ENCODE measurements at regions not wholly inside any gene's neighbourhood (a gene's known extent, or its start where the extent isn't known, plus 50 kb on each side); places are given as distances from the start of the nearest gene placed in this dataset.
A peak's percentile ranks its signal among the peaks of the same experiment; 100 is the strongest.
"Not testable (repeated sequence)": the region's sequence is repeated elsewhere in the genome, so short reads cannot be mapped to it uniquely, and the experiment has no call there.

DNA sequence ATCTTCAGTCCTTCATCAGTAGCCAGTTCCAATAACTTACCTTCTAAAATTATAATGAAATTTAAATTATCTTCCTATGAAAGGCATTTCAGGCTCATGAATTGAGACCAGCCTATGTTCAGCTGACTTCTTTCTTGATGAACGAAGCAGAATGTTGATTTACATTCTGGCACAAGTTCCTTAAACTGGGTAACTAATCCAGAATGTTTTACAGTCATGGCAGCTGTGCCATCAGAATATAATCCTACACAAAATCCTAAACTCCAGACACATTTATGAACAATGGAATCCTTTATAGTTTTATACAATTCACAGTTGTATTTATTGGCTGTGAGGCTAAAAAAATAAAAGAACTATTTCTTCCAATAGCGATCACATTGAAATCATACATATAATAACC, 97.3 kb upstream of the CPM start:
- no peak for DNase-seq

GRCh38 chr12:69036533-69036932, 103.6 kb upstream of the CPM start:
- DNase-seq: no peak

- DNase-seq: no peak
Observed at GRCh38 chr12:69036999-69037398, 104.0 kb upstream of the CPM start.

DNA sequence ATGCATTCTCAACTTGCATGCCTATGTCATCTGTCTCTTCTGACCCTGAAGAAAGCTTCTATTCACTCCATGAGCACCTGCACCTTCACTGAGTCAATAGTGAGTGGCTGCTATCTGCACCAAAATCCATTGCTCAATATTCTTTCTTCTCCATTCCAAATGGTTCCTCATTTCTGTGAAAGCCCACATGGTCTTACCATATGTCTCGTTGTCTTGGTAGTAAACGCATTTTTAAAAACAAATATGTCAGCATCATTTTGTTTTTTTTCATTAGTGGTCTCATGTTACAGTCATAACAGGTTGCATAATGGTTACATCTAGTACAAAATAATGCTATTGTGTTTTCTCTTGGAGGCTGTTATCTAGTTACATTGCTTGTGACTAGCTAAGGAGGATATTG, 106.9 kb upstream of the CPM start:
- DNase-seq: no peak

GRCh38 chr12:69042557-69042956, 109.6 kb upstream of the CPM start:
- no peak for DNase-seq

DNA sequence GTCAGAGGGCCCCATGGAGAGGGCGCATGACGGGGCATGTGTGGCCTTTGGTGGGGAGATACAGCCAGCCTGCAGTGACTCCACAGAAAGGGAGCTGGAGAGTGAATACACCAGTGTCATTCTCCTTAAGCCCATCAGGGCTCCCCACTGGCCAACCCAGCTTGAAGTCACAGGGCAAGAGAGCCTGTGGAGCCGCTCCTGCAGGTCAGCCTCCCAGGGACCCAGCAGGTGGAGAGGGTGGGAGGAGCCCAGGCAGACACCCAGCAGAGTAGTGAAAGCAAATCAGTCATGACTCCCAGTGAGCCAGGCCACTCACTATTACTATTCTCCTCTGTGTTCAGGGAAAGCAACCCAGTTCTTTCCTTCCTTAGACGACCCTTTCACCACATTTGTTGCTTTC, 110.0 kb upstream of the CPM start:
- no peak for DNase-seq

DNA sequence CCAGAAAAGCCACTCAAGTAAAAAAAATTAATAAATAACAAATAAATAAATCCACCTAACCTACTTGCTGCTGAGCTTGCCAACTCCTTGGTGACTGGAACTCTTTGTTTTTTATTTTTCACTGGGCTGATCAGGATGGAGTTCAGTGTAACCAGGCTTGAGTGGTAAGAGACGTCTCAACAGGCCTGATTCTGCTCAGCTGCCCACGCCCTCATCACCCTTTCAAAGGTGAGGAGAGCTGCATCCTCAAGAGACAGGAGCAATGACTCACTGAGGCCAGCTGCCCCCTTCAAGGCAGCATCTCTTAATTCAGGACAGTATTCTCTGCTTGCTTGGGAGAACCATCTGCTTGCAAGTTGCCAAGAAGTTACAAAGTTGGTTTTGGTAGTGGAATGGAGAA, 111.9 kb upstream of the CPM start:
- DNase-seq: no peak

DNA sequence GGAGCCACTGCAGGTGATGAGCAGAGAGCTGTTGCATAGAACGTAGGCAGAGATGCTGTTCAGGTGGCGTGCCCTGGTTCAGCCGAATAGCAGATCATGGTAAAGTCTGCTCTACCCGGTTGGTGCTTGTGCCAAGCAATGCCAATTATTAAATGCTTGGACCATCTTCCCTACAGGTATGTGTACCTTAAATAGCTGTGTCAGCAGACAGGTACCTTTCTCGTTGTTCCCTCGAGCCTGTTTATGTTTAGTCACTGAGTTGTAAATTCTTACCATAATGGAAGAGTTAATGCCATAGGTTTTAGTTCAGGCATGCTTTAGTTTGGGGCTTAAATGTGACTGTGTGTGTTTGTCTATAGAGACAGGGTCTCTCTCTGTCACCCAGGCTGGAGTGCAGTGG, 112.5 kb upstream of the CPM start:
- DNase-seq: no peak

GRCh38 chr12:69046363-69046762, 113.4 kb upstream of the CPM start:
- no peak for DNase-seq

GRCh38 chr12:69046920-69047319, 113.9 kb upstream of the CPM start:
- no peak for DNase-seq

DNA sequence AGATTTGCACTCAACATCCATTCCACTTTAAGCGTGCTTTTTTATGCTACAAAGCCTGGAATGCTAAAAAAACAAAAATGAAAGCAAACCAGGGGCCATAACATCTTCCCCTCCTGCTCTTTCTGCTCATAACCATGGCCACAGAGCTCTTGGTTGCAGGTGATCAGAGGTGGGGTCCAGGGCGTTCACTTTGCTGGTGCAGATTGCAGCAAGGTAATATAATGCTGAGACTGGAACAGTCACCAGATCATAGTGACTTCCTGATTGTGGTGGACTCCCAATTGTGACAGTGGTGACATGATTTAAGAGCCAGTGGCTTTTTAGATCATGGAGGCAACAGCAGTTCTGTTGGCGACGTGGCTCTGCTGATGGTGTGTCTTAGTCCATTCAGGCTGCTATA, 115.0 kb upstream of the CPM start:
- DNase-seq: no peak

DNA sequence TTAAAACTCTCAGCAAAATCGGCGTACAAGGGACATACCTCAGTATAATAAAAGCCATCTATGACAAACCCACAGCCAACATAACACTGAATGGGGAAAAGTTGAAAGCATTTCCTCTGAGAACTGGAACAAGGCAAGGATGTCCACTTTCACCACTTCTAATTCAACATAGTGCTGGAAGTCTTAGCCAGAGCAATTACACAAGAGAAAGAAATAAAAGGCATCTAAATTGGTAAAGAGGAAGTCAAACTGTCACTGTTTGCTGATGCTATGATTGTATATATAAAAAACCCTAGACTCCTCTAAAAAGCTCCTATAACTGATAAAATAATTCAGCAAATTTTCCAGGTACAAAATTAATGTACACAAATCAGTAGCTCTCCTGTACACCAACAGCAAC, 116.9 kb upstream of the CPM start:
- DNase-seq: not testable (repeated sequence)

DNA sequence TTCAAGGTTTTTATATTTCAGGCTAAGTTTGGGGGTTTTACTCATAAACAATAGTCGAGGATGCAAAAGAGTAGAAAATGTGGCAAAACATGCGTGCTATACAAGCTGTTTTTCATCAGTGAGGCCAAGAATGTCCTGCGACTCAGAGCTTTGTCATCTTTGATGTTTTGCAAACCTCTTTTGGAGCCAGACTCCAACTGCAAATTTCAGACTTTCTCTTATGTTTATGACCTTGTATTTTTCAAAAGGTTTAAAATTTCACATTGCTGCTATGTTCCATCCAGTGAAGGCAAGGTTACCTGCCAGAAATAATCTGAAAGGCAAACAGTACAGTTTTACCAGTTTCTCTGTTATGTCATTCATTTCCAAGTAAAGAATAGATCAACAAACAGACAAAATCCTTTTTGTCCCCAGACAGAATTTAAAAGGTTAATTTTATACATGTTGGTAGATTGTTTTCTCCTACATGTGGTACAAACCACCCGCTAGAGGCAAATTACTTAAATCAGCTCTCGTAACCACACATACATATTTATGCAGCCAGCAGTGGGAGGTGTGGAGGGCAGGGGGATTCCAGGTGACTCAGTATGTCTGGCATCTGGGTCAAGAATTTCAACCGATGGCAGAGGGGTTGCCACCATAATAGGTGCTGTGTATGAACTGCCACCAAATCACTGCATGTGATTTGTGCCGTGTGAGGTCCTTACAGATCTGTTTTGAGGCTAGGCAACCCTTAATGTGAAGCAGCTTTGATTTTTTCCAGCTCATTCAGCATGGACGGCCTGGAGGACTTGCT, 119.8 kb upstream of the CPM start:
- DNase-seq: peak in 2 of 4 experiments; percentile 5 to 9

DNA sequence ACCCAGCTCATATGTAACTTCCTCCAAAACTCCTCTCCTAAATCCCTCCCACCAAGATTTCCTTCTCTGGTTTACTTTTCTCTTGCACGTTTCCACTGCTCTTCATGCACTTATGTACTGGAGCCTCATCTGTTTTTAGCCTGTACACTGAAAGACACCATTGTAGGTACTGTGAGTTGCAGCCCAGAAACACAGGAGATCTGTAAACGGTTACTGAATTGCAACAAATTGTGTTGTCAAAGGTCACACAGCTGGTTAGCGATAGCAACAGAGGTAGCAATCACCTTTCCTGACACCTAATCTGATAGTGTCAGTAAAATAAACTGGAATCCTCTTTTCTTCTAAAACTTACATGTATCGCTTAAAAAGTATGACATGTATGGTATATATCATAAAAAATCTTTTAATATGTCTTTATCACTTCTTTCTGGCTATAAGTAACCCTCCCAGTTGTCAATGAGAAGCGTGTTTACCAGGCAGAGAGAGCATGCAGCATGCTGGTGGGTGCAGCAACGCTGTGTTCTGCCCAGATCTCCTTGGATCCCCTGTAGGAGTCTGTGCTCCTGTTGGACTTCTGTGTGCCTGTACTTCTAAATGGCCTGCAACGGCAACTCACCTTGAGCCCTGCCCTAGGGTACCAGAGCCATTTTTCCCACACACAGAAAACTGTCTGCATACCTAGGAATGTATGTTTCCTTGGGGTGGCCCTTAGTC, 121.5 kb upstream of the CPM start:
- DNase-seq: no peak

DNA sequence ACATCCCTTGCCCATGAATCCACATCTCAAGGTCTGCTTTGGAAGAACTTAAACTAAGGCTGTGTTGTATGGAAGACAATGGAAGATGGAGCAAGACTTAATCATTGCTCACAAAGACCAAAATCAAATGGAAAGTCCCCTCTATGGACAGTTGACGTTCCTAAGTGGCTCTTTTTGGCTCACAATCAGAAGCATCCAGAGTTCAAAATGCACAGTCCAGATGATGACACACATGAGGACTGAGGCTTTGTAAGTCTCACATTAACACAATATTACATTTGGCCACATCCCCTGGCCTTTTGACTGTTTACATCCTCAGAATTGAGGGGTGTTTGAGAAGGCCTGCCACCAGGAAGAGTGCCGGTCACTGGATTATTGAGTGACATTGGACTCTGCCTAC, 122.3 kb upstream of the CPM start:
- DNase-seq: no peak

GRCh38 chr12:69055706-69056105, 122.7 kb upstream of the CPM start:
- DNase-seq: no peak

DNA sequence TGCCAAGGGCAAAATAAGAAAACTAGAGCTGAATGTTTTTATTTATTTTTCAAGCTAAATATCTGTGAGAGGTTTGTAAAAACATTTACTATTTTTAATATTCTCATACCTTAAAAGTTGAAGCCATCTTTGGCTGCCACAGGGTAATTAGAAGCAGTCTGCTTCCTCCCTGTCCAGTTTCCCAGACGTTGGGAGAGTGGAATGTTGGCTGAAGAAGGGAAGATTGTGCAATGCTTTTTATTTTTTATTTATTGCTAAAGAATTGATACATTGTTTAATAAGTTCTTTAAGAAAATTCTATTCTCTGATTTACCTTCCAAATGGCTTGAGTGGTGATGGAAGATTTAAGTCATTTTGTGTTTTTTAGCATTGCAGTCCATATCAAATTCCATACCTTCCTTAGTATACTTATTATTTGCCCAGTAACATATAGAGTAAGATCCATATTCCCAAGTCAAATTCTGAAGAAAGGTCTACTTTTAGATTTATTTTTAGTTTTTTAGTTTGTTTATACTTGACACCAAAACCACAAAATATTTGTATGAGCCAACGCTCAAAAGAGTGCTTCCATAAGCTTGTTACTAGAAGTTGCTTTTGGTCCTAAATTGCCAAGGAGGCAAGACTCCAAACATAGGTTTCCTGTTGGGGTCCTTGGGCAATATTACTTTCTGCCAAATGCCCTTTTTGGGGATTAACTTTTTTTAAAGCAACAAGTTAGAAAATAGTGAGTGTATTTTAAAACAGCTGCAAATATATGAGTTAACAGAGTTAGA, 124.0 kb upstream of the CPM start:
- no peak for DNase-seq

GRCh38 chr12:69057742-69058141, 124.8 kb upstream of the CPM start:
- DNase-seq: no peak

GRCh38 chr12:69059465-69060457, 126.8 kb upstream of the CPM start:
- no peak for DNase-seq

GRCh38 chr12:69061574-69061973, 128.6 kb upstream of the CPM start:
- no peak for DNase-seq

DNA sequence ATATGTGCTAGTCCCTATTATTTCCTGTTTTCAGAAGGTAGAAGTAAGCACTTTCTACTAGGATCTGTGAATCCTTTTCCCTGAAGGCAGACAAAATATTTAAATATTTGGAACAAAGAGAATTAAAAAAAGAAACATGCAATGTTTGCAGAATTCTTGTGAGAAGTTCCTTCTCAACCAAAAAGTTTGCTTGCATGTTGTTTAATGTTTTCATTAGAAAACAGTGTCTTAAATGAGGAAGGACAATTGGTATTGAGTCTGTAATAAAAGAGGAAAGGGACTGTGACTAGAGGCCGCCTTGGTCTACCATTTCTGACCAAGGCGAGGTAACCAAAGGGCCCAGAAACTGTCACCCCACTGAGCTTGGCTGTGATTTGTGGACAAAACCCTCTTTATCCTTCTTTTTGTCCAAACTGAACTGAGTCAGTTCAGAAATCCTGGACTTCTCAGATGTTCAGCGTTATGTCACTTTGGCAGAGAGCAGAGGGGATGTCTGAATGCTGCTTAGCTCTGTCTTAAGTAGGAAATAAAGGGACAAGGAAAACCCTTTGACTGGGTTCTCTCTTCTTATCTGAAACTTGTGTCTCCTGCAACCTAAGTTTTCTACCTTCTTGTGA, 129.8 kb upstream of the CPM start:
- DNase-seq: no peak

All from activated CD4-positive, CD25-positive, alpha-beta regulatory T cell (primary cell).